HEK293 (cell line): ENCODE measurements at regions not wholly inside any gene's neighbourhood (a gene's known extent, or its start where the extent isn't known, plus 50 kb on each side); places are given as distances from the start of the nearest gene placed in this dataset.
"Not testable (repeated sequence)": the region's sequence is repeated elsewhere in the genome, so short reads cannot be mapped to it uniquely, and the experiment has no call there.

Experiments used
- CTCF ChIA-PET: fragments of 350-600 bp; formaldehyde crosslinking; extraction: SDS; loops from one replicate; lab custom pipeline; 2021; ENCODE audit warnings: antibody characterized with exemption; lab: Yijun Ruan, JAX
- POLR2A ChIA-PET: fragments of 300-600 bp; formaldehyde crosslinking; extraction: SDS; loops from one replicate; lab custom pipeline; 2020; ENCODE audit warnings: antibody characterized with exemption, inconsistent platforms; lab: Yijun Ruan, JAX
- H3K27ac ChIP-seq: fragments of 200-500 bp; sonication (Bioruptor generic); 2 replicates; pipeline ENCODE4 v1.5.1; 2014; ENCODE audit warnings: low read depth, low read length, control low read depth, inconsistent platforms; ENCODE audit errors: extremely low read depth
- H3K36me3 ChIP-seq, 2 experiments: fragments of 200-500 bp in 1 of 2; sonication (Bioruptor generic) in 1 of 2; 1 replicate in 1 of 2; 2 replicates in 1 of 2; pipeline ENCODE4 v1.5.1; 2014 to 2017; ENCODE audit warnings: inconsistent platforms in 2 of 2, low read length in 2 of 2; ENCODE audit not compliant: control insufficient read depth in 2 of 2, insufficient read depth in 1 of 2
- H3K4me1 ChIP-seq: fragments of 200-500 bp; sonication (Bioruptor generic); 2 replicates; pipeline ENCODE4 v1.5.1; 2014; ENCODE audit warnings: mild to moderate bottlenecking, low read length, inconsistent platforms; ENCODE audit not compliant: control insufficient read depth, insufficient read depth
- H3K4me3 ChIP-seq: 2 replicates; pipeline ENCODE4 v1.5.1; 2011; ENCODE audit warnings: low read depth, mild to moderate bottlenecking, control low read depth, low read length, moderate library complexity
- H3K9me3 ChIP-seq: fragments of 200-500 bp; sonication (Bioruptor generic); 2 replicates; pipeline ENCODE4 v1.5.1; 2014; ENCODE audit warnings: low read depth, low read length, inconsistent platforms; ENCODE audit not compliant: control insufficient read depth, insufficient read depth

- CTCF ChIA-PET, POLR2A ChIA-PET, H3K27ac ChIP-seq, H3K4me3 ChIP-seq, H3K36me3 ChIP-seq, H3K9me3 ChIP-seq, H3K4me1 ChIP-seq: not testable (repeated sequence)
These were observed 115.0 kb upstream of the NBPF9 start for GRCh38 chr1:149218080-149218988.

GRCh38 chr1:149219539-149219938 is 116.2 kb upstream of the NBPF9 start:
- POLR2A ChIA-PET, H3K36me3 ChIP-seq, CTCF ChIA-PET, H3K9me3 ChIP-seq, H3K27ac ChIP-seq, H3K4me1 ChIP-seq, H3K4me3 ChIP-seq: not testable (repeated sequence)

DNA sequence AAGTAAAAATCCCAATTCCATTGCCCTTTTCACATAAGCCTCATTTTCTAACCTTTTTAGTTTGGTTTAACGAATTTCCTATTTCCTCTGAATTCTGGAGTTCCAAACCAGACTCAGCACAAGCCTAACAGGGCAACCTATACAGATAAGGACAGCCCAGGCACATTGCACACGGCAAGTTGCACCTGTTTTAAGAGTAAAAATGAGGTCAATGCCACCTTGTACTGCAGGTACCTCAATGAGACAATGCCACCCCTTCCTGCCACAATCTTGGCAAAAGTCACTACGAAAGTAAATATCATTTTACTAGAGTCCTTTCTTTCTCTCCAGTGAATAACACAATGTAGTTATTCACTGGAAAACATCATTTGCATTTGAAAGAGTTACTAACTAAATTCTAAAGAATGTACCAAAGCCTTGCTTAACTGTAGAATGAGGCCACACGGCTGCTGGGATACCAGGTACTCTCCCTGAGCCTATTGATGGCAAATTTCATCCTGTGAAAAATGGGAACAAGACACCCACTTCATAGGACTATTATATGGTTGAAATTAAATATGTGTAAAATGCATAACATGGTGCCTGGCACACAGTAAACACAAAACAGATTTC is 117.2 kb upstream of the NBPF9 start:
- H3K4me1 ChIP-seq, H3K4me3 ChIP-seq, H3K27ac ChIP-seq, H3K36me3 ChIP-seq, H3K9me3 ChIP-seq, CTCF ChIA-PET, POLR2A ChIA-PET: not testable (repeated sequence)

DNA sequence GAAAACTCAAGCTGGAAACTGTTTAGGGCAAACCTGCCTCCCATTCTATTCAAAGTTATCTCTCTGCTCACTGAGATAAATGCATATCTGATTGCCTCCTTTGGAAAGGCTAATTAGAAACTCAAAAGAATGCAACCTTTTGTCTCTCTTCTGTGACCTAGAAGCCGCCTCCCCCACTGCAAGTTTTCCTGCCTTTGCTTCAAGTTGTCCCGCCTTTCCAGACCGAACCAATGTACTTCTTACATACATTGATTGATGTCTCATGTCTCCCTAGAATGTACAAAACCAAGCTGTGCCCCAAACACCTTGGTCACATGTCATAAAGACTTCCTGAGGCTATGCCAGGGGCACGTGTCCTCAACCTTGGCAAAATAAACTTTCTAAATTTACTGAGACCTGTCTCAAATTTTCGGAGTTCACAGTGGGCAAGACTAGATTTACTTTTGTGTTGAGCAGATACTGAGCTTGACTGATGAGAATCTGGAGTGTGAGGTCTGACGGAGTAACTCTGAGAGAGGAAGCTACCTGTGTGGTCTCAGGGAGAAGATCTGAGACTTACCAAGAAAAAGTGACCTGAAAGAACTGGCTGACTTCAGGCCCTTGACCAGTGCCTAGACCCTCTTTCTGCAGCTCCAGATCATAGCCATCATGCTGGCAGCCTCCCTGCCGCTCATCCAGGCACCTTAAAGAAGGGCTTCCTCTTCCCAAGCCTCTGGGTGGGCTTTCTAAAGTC is 124.7 kb upstream of the NBPF9 start:
- POLR2A ChIA-PET, H3K9me3 ChIP-seq, H3K4me3 ChIP-seq, H3K36me3 ChIP-seq, H3K4me1 ChIP-seq, H3K27ac ChIP-seq, CTCF ChIA-PET: not testable (repeated sequence)

DNA sequence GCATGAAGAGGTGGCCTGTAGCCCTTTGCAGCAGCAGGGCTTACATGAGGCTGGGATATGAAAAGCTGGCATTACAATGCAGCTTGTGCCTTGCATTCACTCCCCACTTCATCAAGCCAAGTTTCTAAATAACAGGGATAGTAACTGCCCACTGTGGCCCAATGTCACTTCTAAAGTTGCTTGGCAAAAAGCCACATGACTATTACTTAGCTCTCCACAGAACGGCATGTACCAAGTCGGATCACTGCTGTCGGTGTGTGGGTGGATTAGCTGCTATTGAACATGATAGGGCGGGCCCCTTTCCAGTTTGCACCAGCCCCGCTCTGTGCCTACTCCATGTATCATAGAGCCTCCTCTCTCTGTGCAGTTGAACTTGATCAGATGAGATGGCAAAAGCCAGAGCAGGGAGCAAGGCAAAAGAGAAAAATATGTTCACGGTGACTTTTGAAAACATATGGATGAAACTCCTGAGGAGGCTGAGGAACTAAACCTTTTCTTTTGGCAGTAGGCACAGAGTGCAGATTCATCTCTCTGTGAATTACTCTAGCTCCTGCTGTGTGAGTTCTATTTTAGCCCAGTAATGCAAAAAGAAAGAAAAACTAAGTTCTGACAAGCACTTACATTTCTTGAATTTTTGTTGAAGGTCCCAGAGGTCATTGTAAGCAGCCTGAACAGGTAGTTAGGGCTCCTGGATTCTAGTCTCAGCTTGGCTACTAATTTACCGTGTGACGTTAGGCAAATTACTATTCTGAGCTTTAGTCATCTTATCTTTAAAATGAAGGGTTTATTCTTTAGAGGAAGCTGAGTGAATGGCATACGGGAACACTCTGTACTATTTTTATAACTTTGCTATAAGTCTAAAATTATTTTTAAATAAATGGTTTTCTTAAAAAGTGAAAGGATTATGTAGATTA is 125.6 kb upstream of the NBPF9 start:
- CTCF ChIA-PET, H3K27ac ChIP-seq, POLR2A ChIA-PET: not testable (repeated sequence)

DNA sequence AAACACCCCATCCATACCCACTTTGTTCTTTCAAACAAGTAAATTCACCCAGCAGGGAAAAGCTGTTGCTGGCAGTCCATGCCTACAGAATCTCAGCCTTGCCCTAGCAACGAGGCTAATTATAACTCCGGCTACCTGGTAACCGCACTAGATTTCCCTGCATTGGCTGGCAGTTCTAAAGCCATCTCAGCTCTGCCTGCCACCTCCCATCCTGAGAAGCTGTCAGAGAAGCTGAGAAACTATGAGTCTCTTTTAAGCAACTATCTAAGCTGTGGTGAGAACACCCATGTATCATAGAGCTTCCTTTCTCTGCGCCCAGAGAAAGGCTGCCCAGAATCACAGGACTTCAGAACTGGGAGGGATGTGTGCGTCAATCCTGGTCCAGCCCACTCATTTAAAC is 126.5 kb upstream of the NBPF9 start:
- H3K9me3 ChIP-seq, H3K4me1 ChIP-seq, POLR2A ChIA-PET, H3K36me3 ChIP-seq, CTCF ChIA-PET, H3K4me3 ChIP-seq, H3K27ac ChIP-seq: not testable (repeated sequence)

More for the DNA sequence above, 125.6 kb upstream of the NBPF9 start:
- not testable (repeated sequence) for H3K4me1 ChIP-seq, H3K4me3 ChIP-seq, H3K9me3 ChIP-seq, H3K36me3 ChIP-seq

GRCh38 chr1:149234926-149235914 is 131.9 kb upstream of the NBPF9 start:
- H3K4me1 ChIP-seq, H3K27ac ChIP-seq, H3K36me3 ChIP-seq, POLR2A ChIA-PET, H3K4me3 ChIP-seq, H3K9me3 ChIP-seq, CTCF ChIA-PET: not testable (repeated sequence)

GRCh38 chr1:149237515-149237914 is 134.2 kb upstream of the NBPF9 start:
- CTCF ChIA-PET, H3K36me3 ChIP-seq, H3K9me3 ChIP-seq, POLR2A ChIA-PET, H3K4me1 ChIP-seq, H3K27ac ChIP-seq, H3K4me3 ChIP-seq: not testable (repeated sequence)

DNA sequence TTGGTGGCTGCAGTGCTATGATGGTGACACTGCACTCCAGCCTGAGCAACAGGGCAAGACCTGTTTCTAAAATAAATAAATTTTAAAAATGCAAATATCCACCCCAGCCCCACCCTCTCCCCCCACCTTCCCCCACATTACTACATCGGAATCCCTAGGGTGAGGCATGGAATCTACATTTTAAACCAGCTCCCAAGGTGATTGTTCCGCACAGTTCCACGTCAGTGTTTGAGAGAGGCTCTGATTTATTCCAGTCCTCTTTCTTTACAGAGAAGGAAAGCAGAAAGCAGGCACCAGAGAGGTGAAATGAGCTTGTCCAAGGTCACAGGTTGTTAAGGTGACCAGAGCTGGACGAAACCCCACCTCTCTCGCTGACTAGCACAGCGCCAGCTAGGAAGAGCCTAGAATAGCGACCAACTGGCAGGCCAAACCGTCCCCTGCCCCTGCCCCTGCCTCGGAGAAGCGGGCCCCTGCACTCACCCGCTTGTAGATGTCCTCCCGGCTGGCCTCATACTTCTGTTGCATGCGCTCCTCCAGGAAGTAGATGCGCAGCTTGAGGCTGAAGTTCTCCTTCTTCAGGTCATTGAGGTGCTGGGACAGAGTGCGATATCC is 136.7 kb upstream of the NBPF9 start:
- POLR2A ChIA-PET, H3K4me3 ChIP-seq, H3K27ac ChIP-seq, CTCF ChIA-PET, H3K9me3 ChIP-seq, H3K4me1 ChIP-seq, H3K36me3 ChIP-seq: not testable (repeated sequence)
